ENCODE measurements at regions not wholly inside any gene's neighbourhood (a gene's known extent, or its start where the extent isn't known, plus 50 kb on each side); places are given as distances from the start of the nearest gene placed in this dataset.

DNA sequence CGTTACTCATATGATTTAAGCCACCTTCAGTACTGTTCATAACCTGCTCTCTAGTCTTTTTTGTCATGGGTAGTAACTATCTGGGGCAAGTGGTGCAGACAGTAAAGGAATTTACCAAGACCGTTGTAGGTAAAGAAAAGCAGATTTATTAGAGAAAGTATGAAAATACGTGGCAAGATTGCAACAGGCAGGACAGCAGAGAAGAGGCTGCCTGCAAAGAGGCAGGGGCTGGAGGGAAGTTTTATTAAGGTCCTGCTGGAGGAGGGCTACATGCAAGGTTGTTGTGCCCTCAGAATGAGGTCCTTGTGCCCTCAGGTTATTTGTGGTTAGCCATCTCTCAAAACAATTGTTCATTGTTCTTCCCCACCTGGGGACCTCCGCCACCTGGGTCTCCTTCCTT is 444.3 kb downstream of the BCKDHB start:
- TF ChIP-seq, protein P1, sequence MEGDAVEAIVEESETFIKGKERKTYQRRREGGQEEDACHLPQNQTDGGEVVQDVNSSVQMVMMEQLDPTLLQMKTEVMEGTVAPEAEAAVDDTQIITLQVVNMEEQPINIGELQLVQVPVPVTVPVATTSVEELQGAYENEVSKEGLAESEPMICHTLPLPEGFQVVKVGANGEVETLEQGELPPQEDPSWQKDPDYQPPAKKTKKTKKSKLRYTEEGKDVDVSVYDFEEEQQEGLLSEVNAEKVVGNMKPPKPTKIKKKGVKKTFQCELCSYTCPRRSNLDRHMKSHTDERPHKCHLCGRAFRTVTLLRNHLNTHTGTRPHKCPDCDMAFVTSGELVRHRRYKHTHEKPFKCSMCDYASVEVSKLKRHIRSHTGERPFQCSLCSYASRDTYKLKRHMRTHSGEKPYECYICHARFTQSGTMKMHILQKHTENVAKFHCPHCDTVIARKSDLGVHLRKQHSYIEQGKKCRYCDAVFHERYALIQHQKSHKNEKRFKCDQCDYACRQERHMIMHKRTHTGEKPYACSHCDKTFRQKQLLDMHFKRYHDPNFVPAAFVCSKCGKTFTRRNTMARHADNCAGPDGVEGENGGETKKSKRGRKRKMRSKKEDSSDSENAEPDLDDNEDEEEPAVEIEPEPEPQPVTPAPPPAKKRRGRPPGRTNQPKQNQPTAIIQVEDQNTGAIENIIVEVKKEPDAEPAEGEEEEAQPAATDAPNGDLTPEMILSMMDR (IDR thresholded peaks at IDR 0.05): no peak
- no peak for TF ChIP-seq TEAD4 (CRISPR knock-in tag; IDR thresholded peaks at IDR 0.05)
- TF ChIP-seq IRF2 (CRISPR knock-in tag; IDR thresholded peaks at IDR 0.05; ENCODE audit: borderline replicate concordance, low read depth): no peak
- no peak for TF ChIP-seq NR2C2 (CRISPR knock-in tag; IDR thresholded peaks at IDR 0.05)
- no peak for TF ChIP-seq JUN (CRISPR knock-in tag; IDR thresholded peaks at IDR 0.05)
- TF ChIP-seq, protein P2, sequence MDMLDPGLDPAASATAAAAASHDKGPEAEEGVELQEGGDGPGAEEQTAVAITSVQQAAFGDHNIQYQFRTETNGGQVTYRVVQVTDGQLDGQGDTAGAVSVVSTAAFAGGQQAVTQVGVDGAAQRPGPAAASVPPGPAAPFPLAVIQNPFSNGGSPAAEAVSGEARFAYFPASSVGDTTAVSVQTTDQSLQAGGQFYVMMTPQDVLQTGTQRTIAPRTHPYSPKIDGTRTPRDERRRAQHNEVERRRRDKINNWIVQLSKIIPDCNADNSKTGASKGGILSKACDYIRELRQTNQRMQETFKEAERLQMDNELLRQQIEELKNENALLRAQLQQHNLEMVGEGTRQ (CRISPR knock-in tag; IDR thresholded peaks at IDR 0.05): no peak
- TF ChIP-seq MYBL2 (CRISPR knock-in tag; IDR thresholded peaks at IDR 0.05): no peak

All from WTC11 (cell line).